NB4 (cell line): ENCODE measurements at regions not wholly inside any gene's neighbourhood (a gene's known extent, or its start where the extent isn't known, plus 50 kb on each side); places are given as distances from the start of the nearest gene placed in this dataset.
A peak's percentile ranks its signal among the peaks of the same experiment; 100 is the strongest.

Experiments
- DNase-seq: peaks from one replicate; pipeline ENCODE4 v3.0.0; 2010; ENCODE audit warnings: low read depth
- H3K4me3 ChIP-seq: one replicate; pipeline ENCODE4 v1.5.1; 2011; ENCODE audit warnings: mild to moderate bottlenecking, low read depth, low read length, moderate library complexity
- MYC ChIP-seq: IDR thresholded peaks from 2 replicates; pipeline ENCODE4 v1.6.1; 2011; ENCODE audit warnings: low read depth, low read length
- POLR2A ChIP-seq: IDR thresholded peaks from 2 replicates; pipeline ENCODE4 v1.6.1; 2011; ENCODE audit warnings: mild to moderate bottlenecking; ENCODE audit not compliant: insufficient read length; ENCODE audit errors: extremely low read depth
- TF ChIP-seq, protein P1 (sequence below): IDR thresholded peaks from one replicate; pipeline ENCODE4 v1.5.1; 2012; ENCODE audit warnings: low read depth, low read length
- TF ChIP-seq, protein P2 (sequence below): IDR thresholded peaks from 2 replicates; pipeline ENCODE4 v1.6.1; 2011; ENCODE audit warnings: low read depth, low read length

DNA sequence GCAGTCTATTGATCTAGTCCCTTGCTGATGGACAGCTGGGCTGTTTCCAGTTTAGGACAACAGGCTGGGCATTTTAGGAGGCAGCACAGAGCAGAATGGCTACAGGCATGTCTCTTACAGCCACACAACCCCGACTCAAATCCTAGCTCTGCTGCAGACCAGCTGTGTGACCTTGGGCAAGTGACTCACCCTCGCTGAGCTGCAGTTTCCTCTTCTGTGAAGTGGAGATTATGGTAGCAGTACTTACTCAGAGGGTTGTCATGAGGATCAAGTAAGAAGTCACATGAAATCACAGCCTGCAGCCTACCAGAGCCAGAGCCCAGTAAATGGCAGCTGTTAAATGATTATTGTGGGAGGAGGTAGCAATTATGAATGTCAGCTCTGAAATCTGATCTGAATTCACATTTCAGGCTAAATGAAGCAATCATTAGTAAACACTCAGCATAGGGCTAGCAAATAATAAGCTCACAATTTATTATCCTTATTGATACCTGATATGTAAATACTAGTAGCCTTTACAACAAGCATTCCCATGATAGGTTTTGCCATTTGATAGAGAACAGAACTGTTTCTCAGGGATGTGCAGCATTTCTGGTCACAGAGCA, 58.9 kb downstream of the MYEOV start:
- peak; percentile 53 for DNase-seq
- no peak overlapping the region for H3K4me3 ChIP-seq
- TF ChIP-seq, protein P1, sequence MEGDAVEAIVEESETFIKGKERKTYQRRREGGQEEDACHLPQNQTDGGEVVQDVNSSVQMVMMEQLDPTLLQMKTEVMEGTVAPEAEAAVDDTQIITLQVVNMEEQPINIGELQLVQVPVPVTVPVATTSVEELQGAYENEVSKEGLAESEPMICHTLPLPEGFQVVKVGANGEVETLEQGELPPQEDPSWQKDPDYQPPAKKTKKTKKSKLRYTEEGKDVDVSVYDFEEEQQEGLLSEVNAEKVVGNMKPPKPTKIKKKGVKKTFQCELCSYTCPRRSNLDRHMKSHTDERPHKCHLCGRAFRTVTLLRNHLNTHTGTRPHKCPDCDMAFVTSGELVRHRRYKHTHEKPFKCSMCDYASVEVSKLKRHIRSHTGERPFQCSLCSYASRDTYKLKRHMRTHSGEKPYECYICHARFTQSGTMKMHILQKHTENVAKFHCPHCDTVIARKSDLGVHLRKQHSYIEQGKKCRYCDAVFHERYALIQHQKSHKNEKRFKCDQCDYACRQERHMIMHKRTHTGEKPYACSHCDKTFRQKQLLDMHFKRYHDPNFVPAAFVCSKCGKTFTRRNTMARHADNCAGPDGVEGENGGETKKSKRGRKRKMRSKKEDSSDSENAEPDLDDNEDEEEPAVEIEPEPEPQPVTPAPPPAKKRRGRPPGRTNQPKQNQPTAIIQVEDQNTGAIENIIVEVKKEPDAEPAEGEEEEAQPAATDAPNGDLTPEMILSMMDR = no peak
- no peak for TF ChIP-seq MYC
- TF ChIP-seq, protein P2, sequence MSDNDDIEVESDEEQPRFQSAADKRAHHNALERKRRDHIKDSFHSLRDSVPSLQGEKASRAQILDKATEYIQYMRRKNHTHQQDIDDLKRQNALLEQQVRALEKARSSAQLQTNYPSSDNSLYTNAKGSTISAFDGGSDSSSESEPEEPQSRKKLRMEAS = no peak
- TF ChIP-seq POLR2A = no peak

DNA sequence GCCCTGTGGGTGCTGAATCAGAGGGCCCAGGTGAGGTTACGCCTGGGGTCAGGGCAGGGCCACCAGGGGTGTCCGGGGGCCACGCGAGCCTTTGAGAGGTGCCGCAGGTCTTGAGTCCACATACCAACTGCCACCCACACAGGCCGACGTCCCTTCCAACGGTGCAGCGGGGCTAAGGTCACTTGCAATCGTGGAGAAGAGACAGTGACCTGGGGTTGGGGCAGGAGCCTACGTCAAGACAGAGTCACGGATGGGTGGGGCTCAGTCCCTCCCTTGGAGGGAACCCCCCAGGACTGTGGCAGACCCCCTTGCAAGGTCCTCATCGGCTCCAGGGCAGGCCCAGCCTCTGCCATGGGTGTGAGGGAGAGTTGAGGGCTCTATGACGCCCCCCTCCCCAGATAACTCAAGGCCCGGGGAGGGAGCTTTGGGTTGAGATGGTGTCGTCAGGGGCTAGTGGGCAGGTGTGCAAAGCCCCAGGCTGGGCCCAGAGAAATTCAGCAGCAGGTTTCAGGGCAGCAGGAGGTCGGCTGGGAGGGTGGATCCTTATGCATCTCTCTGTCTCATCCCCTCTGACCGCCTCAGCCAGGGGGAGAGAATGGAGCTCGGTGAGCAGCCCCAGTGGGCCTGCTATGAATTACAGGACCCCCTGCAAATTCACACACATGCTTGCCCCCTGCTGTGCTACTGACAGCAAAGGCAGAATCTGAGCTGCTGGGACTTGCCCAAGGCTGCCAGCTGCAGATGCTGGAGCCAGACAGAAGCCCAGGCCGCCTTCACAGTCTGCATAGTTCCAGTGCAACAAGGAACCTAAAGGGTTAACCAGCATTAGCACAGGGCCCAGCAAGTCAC, 60.0 kb downstream of the MYEOV start:
- H3K4me3 ChIP-seq = no peak overlapping the region
- TF ChIP-seq POLR2A (no peak), MYC (no peak)
- TF ChIP-seq, protein P1 = no peak
- TF ChIP-seq, protein P2 = no peak
- DNase-seq = no peak

DNA sequence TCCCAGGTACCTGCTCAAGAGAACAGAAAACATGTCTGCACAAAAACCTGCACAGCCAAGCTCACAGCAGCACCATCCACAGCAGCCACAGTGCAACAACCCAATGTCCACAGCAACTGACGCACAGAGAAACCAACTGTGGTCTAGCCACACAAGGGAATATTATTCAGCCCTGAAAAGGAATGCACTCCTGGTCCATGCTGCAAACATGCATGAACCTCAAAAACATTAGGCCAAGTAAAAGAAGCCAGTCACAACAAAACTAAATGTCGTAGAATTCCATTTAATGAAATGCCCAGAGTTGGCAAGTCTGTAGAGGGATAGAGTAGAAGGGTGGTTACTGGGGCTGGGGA, 60.6 kb downstream of the MYEOV start:
- no peak overlapping the region for H3K4me3 ChIP-seq
- DNase-seq = no peak
- TF ChIP-seq, protein P1 = no peak
- TF ChIP-seq, protein P2 = no peak
- TF ChIP-seq MYC (no peak), POLR2A (no peak)

- no peak for DNase-seq
- TF ChIP-seq POLR2A (no peak), MYC (no peak)
- TF ChIP-seq, protein P2 = no peak
- TF ChIP-seq, protein P1 = no peak
- no peak overlapping the region for H3K4me3 ChIP-seq
Measured at GRCh38 chr11:69355346-69355940, 61.5 kb downstream of the MYEOV start.

DNA sequence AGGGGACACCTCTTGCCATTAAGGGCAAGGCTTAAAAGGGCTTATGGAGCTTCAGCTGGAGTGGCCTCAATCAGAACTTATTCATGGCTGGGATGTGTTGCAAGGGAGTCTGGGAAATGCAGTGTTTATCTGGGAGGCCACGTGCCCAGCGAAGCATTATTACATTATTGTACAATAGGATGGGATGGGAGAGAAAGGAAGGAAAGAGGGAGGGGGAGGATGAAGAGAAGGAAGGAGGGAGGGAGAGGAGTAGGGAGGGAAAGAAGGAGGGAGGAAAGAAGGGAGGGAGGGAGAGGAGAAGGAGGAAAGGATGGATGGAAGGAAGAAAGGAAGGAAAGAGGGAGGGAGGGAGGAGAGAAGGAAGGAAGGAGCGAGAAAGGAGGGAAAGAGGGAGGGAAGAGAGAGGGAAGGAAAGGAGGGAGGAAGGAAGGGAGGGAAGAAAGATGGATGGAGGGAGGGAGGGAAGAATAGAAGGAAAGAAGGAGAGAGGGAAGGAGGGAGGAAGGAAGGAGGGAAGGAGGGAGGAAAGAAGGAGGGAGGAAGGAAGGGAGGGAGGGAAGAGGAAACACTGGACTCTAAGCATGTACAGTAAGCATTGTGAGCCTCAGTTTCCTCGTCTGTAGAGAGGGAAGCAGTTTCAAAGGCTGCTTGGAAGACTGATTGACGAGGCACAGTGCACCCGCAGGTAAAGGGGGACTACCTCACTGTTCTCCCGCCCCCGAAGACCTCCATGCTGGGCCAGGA, 62.2 kb downstream of the MYEOV start:
- DNase-seq = no peak
- TF ChIP-seq MYC (no peak), POLR2A (no peak)
- TF ChIP-seq, protein P2 = no peak
- TF ChIP-seq, protein P1 = no peak

More for the DNA sequence above, 62.2 kb downstream of the MYEOV start:
- H3K4me3 ChIP-seq = no peak overlapping the region
